NOMO-1 (cell line): ENCODE measurements at regions not wholly inside any gene's neighbourhood (a gene's known extent, or its start where the extent isn't known, plus 50 kb on each side); places are given as distances from the start of the nearest gene placed in this dataset.

Experiments used
- DNase-seq, 2 experiments: peaks; one replicate each; lab custom pipeline; 2025; ENCODE audit not compliant: unreplicated experiment in 2 of 2; lab: John Stamatoyannopoulos, UW

GRCh38 chr22:27391092-27391770, 410.3 kb downstream of the MN1 start:
- no peak for DNase-seq

GRCh38 chr22:27393371-27393770, 408.2 kb downstream of the MN1 start:
- no peak for DNase-seq

DNA sequence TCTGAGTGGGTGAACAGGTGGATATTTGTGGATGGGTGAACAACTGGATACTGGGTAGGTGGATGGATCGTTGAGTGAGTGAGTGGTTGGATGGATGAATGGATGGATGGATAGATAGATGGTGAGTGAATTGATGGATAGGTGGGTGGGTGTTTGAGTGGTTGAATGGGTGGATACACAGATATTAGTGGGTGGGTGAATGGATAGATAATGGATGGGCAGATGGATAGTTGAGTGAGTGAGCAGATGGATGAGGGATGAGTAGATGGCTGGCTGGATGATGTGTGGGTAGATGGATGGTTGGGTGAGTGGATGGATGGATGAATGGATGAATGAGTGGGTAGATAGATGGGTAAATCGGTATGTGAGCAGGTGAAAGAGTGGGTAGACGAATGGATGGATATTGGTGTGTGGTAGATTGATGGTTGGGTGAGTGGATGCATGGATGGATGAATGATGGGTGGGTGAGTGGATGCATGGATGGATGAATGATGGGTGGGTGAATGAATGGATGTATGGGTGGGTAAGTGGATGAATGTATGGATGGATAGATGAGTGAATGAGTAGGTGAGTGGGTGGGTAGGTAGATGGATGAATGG, 406.7 kb downstream of the MN1 start:
- no peak for DNase-seq

DNA sequence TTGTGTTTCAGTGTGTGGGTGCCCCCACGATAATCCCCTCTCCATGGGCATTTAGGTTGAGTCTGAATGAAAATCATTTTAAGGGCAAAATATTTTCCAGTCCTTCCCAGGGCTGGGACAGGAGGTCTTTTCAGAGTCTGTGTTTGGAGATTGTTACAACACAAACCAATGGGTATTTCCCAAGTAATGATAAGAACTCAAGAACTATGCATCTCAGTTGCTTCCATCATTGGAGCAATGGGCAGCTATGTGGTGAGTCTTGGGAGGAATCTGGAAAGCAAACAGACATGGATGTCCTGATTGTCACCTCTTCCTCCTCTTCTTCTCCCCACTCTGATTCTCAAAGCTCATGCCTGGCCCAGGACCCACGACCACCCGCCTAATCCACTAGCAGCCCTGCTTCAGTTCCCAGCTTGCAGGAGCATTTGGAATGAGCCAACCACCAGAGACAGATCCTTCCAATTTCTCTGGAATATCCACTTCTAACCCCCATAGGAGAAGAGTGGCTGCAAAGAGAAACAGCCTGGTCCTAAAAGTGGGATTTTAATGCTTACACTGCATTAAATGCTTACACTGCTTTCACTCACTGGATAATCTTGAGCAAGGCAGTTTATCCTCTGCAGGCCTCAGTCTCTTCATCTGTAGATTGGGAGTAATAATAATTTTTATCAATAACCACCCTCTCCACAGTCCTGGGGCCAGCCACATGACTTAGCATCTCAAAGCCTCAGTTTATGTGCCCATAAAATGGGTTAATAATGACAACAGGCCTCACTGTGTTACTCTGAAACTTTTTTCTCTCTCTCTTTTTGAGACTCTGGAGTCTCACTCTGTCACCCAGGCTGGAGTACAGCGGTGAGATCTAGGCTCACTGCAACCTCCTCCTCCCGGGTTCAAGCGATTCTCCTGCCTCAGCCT, 404.3 kb downstream of the MN1 start:
- DNase-seq: no peak

GRCh38 chr22:27397954-27398342, 403.6 kb downstream of the MN1 start:
- no peak for DNase-seq

DNA sequence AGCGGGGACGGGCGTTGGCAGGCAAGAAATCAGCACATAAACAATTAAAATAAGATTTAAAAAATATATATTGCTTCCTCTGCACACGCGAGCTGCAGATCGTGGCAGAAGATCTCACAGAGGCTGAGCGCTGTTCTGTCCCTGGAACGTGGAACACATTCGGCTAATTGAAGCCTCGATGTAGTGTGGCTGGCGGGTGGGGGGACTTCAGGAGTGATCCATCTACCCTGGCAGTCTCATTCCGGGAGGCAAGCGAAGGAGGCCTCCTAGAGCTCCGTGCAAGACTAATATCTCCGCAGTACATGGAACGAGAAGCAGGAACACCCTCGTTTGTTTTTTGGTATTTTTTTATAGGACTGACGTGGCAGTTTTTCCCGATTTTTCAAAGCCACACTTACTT, 402.4 kb downstream of the MN1 start:
- no peak for DNase-seq

GRCh38 chr22:27400811-27401210, 400.7 kb downstream of the MN1 start:
- no peak for DNase-seq

GRCh38 chr22:27401321-27401720, 400.2 kb downstream of the MN1 start:
- DNase-seq: no peak

- DNase-seq: no peak
These were observed 397.1 kb downstream of the MN1 start for GRCh38 chr22:27404441-27404840.

DNA sequence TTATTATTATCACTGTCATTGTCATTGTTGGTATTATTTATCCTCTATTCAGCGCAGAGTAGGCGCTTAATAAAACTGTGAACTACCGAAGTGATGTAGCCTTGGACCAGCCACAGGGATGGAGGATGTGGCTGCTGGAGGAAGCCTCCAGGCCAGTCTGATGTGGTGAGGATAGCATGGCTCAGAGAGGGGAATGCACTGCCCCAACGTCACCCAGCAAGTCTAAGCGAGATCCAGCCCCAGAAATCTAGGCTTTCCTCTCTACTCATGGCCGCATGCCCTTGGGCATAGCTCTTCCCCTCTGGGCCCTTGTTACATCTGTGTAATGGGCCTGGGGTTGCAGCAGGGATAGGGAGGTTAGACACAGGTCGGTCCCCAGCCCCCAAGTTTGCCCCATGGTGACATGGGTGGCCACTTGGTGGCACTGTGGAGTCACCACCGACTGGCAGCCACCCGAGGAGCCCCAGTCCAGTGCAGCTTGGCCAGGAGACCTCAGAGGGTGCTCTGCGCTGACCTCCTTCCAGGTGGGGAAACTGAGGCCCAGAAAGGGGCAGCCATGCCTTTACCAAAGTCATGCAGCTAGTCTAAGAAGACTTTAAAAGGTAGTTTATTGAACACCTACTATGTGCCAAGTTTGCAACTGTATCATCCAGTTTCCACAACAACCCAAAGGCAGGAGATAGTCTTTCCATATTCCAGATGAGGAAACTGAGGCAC, 395.7 kb downstream of the MN1 start:
- peak; percentile 3 to 34 for DNase-seq

- no peak for DNase-seq
These were observed 395.1 kb downstream of the MN1 start for GRCh38 chr22:27406389-27406861.

DNA sequence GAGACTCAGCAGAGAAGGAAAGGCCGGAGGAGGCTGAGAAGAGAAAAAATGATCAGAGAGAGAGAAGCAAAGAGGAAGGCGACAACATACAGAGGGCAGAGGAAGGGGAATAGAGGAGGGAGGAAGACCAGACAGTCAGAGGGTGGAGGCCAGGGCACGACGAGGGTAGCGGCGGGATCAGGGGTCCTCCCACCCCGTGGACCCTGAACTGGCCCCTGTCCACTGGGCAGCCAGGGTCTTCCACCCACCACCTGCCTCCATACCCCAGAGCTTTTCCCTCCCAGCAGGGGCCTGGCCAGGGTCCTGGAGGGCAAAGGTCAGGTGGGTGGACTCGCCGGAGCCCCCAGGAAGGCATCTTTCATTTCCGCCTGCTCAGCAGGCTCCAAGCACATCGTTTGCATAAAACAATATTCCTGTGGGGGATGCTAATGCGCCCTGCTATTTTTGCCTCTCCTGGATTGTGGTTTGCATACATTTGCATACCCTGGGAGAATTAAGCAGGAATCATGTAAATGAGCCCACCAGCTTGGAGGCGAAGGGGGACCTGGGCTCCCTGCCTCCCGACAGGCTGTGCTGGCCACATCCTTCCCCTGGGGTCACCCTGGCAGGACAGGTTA, 394.1 kb downstream of the MN1 start:
- DNase-seq: no peak

GRCh38 chr22:27408068-27408467, 393.5 kb downstream of the MN1 start:
- no peak for DNase-seq

GRCh38 chr22:27409299-27409698, 392.3 kb downstream of the MN1 start:
- no peak for DNase-seq

DNA sequence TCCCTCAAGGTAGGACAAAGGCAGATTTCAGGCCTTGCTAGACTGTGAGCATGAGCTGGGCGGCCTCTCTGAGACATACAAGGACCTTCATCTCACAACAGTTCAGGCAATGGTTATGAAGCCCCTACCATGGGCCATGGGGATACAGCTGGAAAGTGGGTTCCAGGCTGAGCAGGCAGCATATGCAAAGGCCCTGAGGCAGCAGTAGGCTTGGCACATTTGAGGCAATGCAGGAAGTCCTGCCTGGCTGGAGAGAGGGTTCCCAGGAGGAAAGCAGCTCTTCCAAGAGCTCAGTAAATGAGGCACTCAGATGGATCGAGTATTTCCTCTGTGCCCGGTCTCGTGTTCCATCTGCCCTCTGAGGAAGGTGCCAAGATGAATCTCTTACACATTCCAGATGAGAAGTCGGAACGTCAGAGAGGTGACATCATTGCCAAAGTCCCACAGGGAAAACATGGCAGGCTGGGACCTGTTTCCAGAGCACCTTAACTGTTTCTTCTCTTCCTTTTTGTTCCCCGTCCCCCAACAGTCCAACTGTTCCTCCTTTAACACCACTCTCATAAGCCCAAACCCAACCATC, 388.6 kb downstream of the MN1 start:
- DNase-seq: no peak

DNA sequence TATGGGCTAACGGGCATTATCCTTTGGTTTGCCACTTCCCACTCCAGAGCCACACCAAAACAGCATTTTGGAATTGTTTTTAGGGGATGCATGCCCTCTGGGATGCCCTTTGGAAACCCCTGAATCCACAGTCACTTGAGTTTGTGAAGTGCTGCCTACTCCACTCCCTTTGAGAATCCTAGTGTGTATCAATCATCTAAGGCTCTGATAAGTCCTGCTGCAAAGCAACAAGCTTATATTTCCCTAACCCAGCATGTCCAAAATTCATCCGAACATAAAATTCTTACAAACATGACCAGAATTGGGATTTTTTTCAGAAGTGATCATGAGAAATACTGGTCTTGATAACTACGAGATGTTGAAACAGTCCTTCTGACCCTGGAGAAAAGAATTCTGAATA, 387.9 kb downstream of the MN1 start:
- no peak for DNase-seq

DNA sequence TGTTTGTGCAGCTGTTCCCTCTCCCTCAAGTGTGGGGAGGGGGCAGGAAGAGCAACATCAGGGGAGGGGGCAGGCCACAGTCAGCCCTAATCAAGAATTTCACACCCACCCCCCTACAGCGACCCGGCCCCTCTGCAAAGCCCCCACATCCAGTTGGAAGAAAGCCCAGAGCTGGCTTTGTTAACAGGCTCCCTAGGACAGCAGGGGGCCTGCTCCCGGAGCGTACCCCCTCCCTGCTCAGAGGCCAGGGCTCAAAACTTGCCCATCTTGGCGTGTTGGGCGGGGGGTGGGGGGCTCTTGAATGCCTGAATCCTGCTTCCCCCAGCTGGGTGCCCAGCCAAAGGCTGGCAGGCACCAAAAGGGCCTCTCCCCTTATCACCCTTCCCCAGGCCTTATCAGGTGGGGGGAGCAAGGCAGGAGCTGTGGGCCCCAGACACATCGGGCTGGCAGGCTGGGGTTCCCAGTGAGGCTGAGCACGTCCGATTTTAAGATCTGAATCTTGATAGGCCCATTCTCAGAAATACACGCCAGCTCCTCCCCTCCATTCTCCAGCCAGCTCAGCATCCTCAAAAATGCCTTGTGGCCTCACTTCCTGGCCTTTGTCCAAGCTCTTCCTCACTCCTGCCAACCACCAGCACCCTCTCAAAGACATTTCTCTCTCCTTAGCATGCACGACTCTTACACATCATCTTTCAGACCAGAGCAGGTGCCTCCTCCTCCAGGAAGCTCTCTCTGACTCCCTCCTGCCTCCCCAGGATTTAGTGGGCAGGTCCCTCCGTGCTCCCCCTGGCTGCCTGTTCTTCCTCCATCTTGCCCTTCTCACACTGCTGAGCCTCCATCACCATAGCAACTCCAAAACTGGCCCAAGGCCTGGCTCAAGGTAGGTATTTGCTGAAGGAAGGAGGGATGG, 384.8 kb downstream of the MN1 start:
- no peak for DNase-seq

GRCh38 chr22:27417421-27417814, 384.1 kb downstream of the MN1 start:
- no peak for DNase-seq

- no peak for DNase-seq
These were observed 383.3 kb downstream of the MN1 start for GRCh38 chr22:27418261-27418660.
